ENCODE measurements at regions not wholly inside any gene's neighbourhood (a gene's known extent, or its start where the extent isn't known, plus 50 kb on each side); places are given as distances from the start of the nearest gene placed in this dataset.

DNA sequence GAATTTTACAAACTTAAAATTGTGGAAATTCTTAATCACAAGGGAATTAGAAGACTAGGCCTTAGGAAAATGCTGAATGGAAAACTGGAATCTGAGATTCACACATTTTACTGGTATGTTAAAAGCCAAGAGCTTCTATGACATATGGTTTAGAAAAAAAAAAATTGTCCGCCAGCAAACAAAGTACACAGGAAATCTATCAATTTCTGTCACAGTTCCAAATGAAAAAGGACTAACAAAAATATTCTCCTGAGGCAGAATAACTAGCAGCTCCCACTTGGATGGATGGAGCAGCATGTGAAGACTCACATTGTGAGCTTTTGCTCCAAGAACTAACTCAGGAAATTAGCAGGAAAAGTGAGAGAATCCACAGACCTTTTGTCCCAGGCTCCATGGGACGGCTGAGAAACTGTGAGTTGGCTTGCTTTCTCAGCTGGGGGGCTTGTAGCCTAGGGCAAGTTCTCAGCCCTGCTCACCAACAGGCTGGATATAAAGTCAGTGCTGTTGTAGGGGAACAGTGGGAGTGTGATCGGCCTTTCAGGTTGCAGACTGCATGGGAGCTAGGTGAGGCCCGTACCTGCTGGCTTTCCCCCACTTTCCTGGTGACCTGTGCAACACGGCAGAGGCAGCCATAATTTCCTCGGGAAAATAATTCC is 731.1 kb upstream of the SGO1 start:
- Histone ChIP-seq H3K27ac (no peak overlapping the region), H3K9me3 (peaks cover 0 to 5% of the 10 kb centered on the region in 2 donors), H3K27me3 (no peaks in the 10 kb centered on the region), H3K36me3 (no peaks in the 10 kb centered on the region), H3K4me3 (no peak overlapping the region), H3K4me1 (no peaks in the 10 kb centered on the region)
- intact Hi-C loops (cut with DNase I; ENCODE audit: low total_unique reads), result no loop called here
- TF ChIP-seq POLR2AphosphoS5 (IDR thresholded peaks at IDR 0.05), result no peak
- no peak for TF ChIP-seq POLR2A (IDR thresholded peaks at IDR 0.05)
- TF ChIP-seq, protein P1, sequence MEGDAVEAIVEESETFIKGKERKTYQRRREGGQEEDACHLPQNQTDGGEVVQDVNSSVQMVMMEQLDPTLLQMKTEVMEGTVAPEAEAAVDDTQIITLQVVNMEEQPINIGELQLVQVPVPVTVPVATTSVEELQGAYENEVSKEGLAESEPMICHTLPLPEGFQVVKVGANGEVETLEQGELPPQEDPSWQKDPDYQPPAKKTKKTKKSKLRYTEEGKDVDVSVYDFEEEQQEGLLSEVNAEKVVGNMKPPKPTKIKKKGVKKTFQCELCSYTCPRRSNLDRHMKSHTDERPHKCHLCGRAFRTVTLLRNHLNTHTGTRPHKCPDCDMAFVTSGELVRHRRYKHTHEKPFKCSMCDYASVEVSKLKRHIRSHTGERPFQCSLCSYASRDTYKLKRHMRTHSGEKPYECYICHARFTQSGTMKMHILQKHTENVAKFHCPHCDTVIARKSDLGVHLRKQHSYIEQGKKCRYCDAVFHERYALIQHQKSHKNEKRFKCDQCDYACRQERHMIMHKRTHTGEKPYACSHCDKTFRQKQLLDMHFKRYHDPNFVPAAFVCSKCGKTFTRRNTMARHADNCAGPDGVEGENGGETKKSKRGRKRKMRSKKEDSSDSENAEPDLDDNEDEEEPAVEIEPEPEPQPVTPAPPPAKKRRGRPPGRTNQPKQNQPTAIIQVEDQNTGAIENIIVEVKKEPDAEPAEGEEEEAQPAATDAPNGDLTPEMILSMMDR (IDR thresholded peaks at IDR 0.05), result no peak
- no peak for DNase-seq (ENCODE audit: low spot score in 2 of 2)

DNA sequence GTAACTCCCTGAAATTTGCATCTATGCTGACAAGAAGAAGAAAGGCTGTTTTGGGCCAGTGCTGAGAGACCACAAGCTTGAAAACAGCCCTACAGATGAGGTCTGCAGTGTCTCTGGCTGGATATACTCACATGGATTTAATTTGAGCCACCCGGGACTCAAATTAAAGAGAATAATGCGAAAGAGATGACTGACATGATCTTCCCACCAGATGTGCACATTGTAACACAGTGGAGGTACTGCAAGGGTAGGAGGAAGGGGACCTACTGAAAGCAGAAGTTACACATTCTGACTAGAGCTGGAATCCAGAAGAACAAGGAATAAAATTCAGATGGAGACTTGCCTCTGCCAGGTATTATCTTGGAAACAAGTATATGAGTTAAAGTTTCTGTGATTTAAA is 728.3 kb upstream of the SGO1 start:
- TF ChIP-seq POLR2A (IDR thresholded peaks at IDR 0.05) (no peak), POLR2AphosphoS5 (IDR thresholded peaks at IDR 0.05) (no peak)
- TF ChIP-seq, protein P1 (IDR thresholded peaks at IDR 0.05), result no peak
- no peaks in the 10 kb centered on the region for H3K27me3 ChIP-seq
- DNase-seq (ENCODE audit: low spot score in 2 of 2), result no peak
- no peaks in the 10 kb centered on the region for H3K9me3 ChIP-seq
- H3K27ac ChIP-seq, result no peak overlapping the region
- no peaks in the 10 kb centered on the region for H3K4me1 ChIP-seq
- no peak overlapping the region for H3K4me3 ChIP-seq
- H3K36me3 ChIP-seq, result no peaks in the 10 kb centered on the region
- intact Hi-C loops (cut with DNase I; ENCODE audit: low total_unique reads), result no loop called here

DNA sequence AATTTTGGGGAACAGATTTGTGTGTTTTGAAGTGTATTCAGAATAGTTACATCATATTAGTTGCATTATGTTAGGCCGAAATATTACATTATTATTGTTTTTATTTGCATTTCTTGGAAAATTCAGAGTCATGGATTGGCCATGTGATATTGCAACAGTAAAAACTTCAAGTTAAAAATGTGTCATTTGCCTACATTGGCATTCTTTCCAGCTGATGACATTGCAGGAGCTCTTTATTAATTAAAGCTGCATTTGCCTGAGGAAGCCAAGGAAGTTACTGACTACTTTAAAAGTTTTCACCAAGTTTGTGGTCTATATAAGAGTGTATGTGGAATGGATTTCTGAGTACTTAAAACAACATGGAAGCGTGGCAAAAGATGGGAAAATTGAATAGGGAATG is 726.4 kb upstream of the SGO1 start:
- no peaks in the 10 kb centered on the region for H3K9me3 ChIP-seq
- intact Hi-C loops (cut with DNase I; ENCODE audit: low total_unique reads), result no loop called here
- no peak overlapping the region for H3K4me3 ChIP-seq
- no peak for DNase-seq (ENCODE audit: low spot score in 2 of 2)
- H3K4me1 ChIP-seq, result no peaks in the 10 kb centered on the region
- H3K27ac ChIP-seq, result no peak overlapping the region
- no peaks in the 10 kb centered on the region for H3K36me3 ChIP-seq
- no peaks in the 10 kb centered on the region for H3K27me3 ChIP-seq
- TF ChIP-seq POLR2A (IDR thresholded peaks at IDR 0.05) (no peak), POLR2AphosphoS5 (IDR thresholded peaks at IDR 0.05) (no peak)
- TF ChIP-seq, protein P1 (IDR thresholded peaks at IDR 0.05), result no peak

DNA sequence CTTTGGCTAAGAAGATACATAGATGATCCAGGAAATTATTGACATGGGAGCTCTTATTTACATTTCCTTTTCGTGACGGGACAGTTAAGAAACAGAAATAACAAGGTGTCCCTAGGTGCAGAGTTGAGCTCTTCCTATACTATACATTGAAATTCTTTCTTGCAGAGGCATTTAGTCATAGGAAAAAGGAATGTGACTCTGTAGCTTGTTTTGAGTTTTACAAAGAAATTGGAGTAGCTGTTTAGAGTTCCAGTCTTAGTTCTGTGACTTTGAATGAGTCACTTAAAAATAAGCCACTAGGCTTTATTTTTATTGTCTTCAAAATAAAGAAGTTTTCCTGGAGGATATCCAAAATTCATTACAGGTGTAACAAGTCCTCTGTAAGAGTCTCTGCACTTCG is 723.5 kb upstream of the SGO1 start:
- no peaks in the 10 kb centered on the region for H3K27me3 ChIP-seq
- H3K9me3 ChIP-seq, result no peaks in the 10 kb centered on the region
- TF ChIP-seq POLR2AphosphoS5 (IDR thresholded peaks at IDR 0.05), result no peak
- TF ChIP-seq, protein P1 (IDR thresholded peaks at IDR 0.05), result no peak
- TF ChIP-seq POLR2A (IDR thresholded peaks at IDR 0.05), result no peak
- intact Hi-C loops (cut with DNase I; ENCODE audit: low total_unique reads), result no loop called here
- H3K36me3 ChIP-seq, result no peaks in the 10 kb centered on the region
- H3K4me1 ChIP-seq, result no peaks in the 10 kb centered on the region
- H3K27ac ChIP-seq, result no peak overlapping the region
- DNase-seq (ENCODE audit: low spot score in 2 of 2), result no peak
- no peak overlapping the region for H3K4me3 ChIP-seq

DNA sequence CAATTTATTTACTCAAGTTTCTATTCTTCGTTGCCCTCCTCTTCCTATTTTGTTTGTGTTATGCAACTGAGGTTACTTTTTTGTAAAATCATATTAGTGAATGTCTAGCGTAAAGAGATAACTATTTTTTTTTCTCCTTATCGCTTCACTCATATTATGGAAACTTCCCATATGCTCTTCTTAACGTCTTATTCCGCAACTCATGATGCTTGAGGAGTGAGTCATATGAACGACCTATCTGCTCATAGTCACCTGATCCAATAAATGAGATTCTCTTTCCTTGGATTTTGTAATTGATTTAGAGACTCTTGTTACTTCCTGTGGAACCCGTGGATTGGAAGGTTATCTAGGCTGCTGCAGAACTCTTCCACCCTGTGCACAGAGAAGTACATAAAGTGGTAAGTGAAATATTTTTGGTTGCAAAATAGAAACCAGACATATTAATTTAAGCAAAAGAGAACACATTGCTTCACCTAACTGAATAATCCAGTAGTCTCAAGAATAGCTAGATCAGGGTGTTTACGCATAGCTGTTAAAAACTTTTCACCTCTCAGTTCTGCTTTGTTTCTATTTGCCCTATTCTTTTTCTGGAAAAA is 719.3 kb upstream of the SGO1 start:
- DNase-seq (ENCODE audit: low spot score in 2 of 2), result no peak
- no peak for TF ChIP-seq POLR2A (IDR thresholded peaks at IDR 0.05)
- no peak for TF ChIP-seq POLR2AphosphoS5 (IDR thresholded peaks at IDR 0.05)
- TF ChIP-seq, protein P1 (IDR thresholded peaks at IDR 0.05), result no peak
- Histone ChIP-seq H3K9me3 (no peaks in the 10 kb centered on the region), H3K27me3 (no peaks in the 10 kb centered on the region), H3K27ac (no peak overlapping the region), H3K4me3 (no peak overlapping the region), H3K36me3 (no peaks in the 10 kb centered on the region), H3K4me1 (no peaks in the 10 kb centered on the region)
- intact Hi-C loops (cut with DNase I; ENCODE audit: low total_unique reads), result no loop called here
